SK-N-MC (cell line): ENCODE measurements at regions not wholly inside any gene's neighbourhood (a gene's known extent, or its start where the extent isn't known, plus 50 kb on each side); places are given as distances from the start of the nearest gene placed in this dataset.

Source experiments
- DNase-seq: peaks from one replicate; pipeline ENCODE4 v3.0.0-alpha.2; 2011; ENCODE audit warnings: low read depth, low spot score
- H3K27ac ChIP-seq: fragments of 200-600 bp; sonication (generic); 2 replicates; pipeline ENCODE4 v1.5.1; 2016; ENCODE audit warnings: mixed run types
- H3K36me3 ChIP-seq: fragments of 200-600 bp; sonication (generic); 2 replicates; pipeline ENCODE4 v1.6.1; 2017; ENCODE audit warnings: antibody characterized with exemption, low read length, mixed read lengths; ENCODE audit not compliant: insufficient read depth
- H3K4me3 ChIP-seq: fragments of 200-600 bp; sonication (generic); 2 replicates; pipeline ENCODE4 v1.5.1; 2016
- H3K9ac ChIP-seq: fragments of 200-600 bp; sonication (generic); 2 replicates; pipeline ENCODE4 v1.8.0; 2017; ENCODE audit warnings: mixed run types, mixed read lengths; ENCODE audit not compliant: insufficient read length
- H3K9me3 ChIP-seq: fragments of 200-600 bp; sonication (generic); 2 replicates; pipeline ENCODE4 v1.6.1; 2017; ENCODE audit warnings: low read depth, mild to moderate bottlenecking, antibody characterized with exemption, low read length, moderate library complexity, mixed read lengths
- EZH2 ChIP-seq: fragments of 200-600 bp; sonication (generic); IDR thresholded peaks from one replicate; pipeline ENCODE4 v1.6.1; 2017; ENCODE audit warnings: antibody characterized with exemption
- FOXP2 ChIP-seq: optimal IDR thresholded peaks from 2 replicates; pipeline ENCODE3; 2011; ENCODE audit warnings: mild to moderate bottlenecking, moderate library complexity; ENCODE audit not compliant: insufficient read depth; ENCODE audit errors: extremely low read length, control extremely low read depth
- POLR2AphosphoS5 ChIP-seq: IDR thresholded peaks from 2 replicates; pipeline ENCODE4 v1.6.1; 2012; ENCODE audit warnings: mild to moderate bottlenecking, low read depth, low read length, borderline replicate concordance

GRCh38 chr18:76131738-76132137 lies 363.3 kb downstream of the ZNF516 start:
- Histone ChIP-seq H3K36me3 (no peaks in the 10 kb centered on the region), H3K9ac (no peak overlapping the region), H3K27ac (no peak overlapping the region), H3K4me3 (no peak overlapping the region), H3K9me3 (no peaks in the 10 kb centered on the region)
- no peak for DNase-seq
- TF ChIP-seq EZH2, result no peak

GRCh38 chr18:76130845-76131244 lies 364.2 kb downstream of the ZNF516 start:
- H3K9me3 ChIP-seq, result no peaks in the 10 kb centered on the region
- H3K4me3 ChIP-seq, result no peak overlapping the region
- no peaks in the 10 kb centered on the region for H3K36me3 ChIP-seq
- TF ChIP-seq POLR2AphosphoS5 (no peak), FOXP2 (no peak), EZH2 (no peak)
- no peak overlapping the region for H3K9ac ChIP-seq
- no peak overlapping the region for H3K27ac ChIP-seq
- DNase-seq, result no peak

GRCh38 chr18:76126327-76126726 lies 368.7 kb downstream of the ZNF516 start:
- DNase-seq, result no peak

GRCh38 chr18:76121011-76121410 lies 374.0 kb downstream of the ZNF516 start:
- Histone ChIP-seq H3K9ac (no peak overlapping the region), H3K9me3 (no peaks in the 10 kb centered on the region), H3K4me3 (no peak overlapping the region), H3K36me3 (no peaks in the 10 kb centered on the region), H3K27ac (no peak overlapping the region)
- DNase-seq, result no peak
- TF ChIP-seq POLR2AphosphoS5, result no peak
- TF ChIP-seq EZH2, result no peak
- no peak for TF ChIP-seq FOXP2

More at GRCh38 chr18:76126327-76126726, 368.7 kb downstream of the ZNF516 start:
- Histone ChIP-seq H3K36me3 (no peaks in the 10 kb centered on the region), H3K9ac (no peak overlapping the region), H3K9me3 (no peaks in the 10 kb centered on the region), H3K27ac (no peak overlapping the region), H3K4me3 (no peak overlapping the region)
- TF ChIP-seq EZH2 (no peak), POLR2AphosphoS5 (no peak), FOXP2 (no peak)

DNA sequence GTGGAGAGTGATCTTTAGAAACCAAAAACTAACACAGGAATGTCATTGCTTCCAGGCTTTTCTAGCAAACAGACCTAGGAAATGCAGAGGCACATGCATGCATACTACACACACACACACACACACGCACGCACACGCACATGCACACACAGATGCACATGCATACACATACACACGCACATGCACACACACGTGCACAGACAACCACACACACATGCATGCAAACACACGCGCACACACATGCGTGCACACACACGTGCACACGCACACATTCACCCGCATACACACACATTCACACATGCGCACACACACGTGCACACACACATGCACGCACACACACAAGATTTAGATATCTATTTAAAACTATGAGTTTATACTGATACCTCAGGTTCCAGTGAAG lies 379.5 kb downstream of the ZNF516 start:
- DNase-seq, result no peak
- Histone ChIP-seq H3K4me3 (no peak overlapping the region), H3K36me3 (no peaks in the 10 kb centered on the region), H3K9me3 (no peaks in the 10 kb centered on the region), H3K9ac (no peak overlapping the region), H3K27ac (no peak overlapping the region)
- TF ChIP-seq FOXP2 (no peak), POLR2AphosphoS5 (no peak), EZH2 (no peak)

DNA sequence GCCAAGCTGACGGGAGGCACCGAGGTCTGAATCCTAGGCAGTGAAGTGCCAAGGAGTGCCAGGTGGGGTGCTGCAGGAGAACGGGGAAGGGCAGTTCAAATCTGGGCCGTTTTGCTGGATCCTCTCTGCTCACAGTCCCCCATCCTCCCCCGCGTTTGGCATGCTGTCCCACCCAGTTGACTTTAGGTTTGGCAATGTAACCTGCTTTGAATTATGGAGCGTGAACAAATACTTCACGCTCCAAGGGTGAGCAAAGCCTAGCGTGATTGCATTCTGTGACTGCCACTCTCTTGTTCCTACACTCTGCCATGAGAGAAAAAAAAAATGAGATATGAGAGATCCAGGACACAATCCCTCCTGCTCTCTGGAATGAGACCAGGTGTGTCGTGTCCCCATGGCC lies 381.9 kb downstream of the ZNF516 start:
- TF ChIP-seq POLR2AphosphoS5 (no peak), EZH2 (no peak), FOXP2 (no peak)
- H3K36me3 ChIP-seq, result no peaks in the 10 kb centered on the region
- H3K9ac ChIP-seq, result no peak overlapping the region
- H3K9me3 ChIP-seq, result no peaks in the 10 kb centered on the region
- no peak overlapping the region for H3K4me3 ChIP-seq
- no peak overlapping the region for H3K27ac ChIP-seq
- no peak for DNase-seq

- no peak for TF ChIP-seq FOXP2
- no peak for TF ChIP-seq EZH2
- no peak for TF ChIP-seq POLR2AphosphoS5
- Histone ChIP-seq H3K27ac (no peak overlapping the region), H3K36me3 (no peaks in the 10 kb centered on the region), H3K4me3 (no peak overlapping the region), H3K9ac (no peak overlapping the region), H3K9me3 (no peaks in the 10 kb centered on the region)
- DNase-seq, result no peak
Observed at GRCh38 chr18:76102626-76103025, 392.4 kb downstream of the ZNF516 start.

GRCh38 chr18:76102156-76102555 lies 392.9 kb downstream of the ZNF516 start:
- H3K9ac ChIP-seq, result no peak overlapping the region

DNA sequence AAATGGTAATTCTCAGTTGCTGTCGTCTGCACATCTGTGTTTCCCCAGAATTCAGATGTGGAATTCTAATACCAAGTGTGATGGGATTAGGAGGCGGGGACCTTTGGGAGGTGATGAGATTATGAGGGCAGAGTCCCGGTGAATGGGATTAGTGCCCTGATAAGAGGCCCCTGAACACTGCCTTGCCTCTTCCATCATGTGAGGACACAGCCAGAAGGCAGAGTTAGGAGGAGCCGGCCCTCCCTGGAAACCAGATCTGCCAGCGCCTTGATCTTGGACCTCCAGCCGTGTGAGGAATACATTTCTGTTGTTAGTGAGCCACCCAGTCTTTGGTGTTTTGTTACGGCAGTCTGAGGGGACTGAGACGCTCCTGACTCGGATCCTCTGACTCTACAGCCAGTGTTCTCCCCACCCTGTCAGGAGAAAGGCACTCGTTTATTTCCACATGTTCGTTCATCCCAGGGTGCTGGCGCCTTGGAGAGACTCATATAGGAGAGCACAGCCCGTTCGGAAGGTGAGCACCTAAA lies 395.0 kb downstream of the ZNF516 start:
- TF ChIP-seq POLR2AphosphoS5, result no peak
- TF ChIP-seq EZH2, result no peak
- no peak for TF ChIP-seq FOXP2
- no peak for DNase-seq

More at GRCh38 chr18:76102156-76102555, 392.9 kb downstream of the ZNF516 start:
- no peaks in the 10 kb centered on the region for H3K36me3 ChIP-seq
- no peak overlapping the region for H3K4me3 ChIP-seq
- TF ChIP-seq EZH2, result no peak
- no peak for TF ChIP-seq FOXP2
- no peak for TF ChIP-seq POLR2AphosphoS5
- DNase-seq, result no peak
- no peak overlapping the region for H3K27ac ChIP-seq
- no peaks in the 10 kb centered on the region for H3K9me3 ChIP-seq

More for the DNA sequence above, 395.0 kb downstream of the ZNF516 start:
- H3K36me3 ChIP-seq, result no peaks in the 10 kb centered on the region
- H3K9me3 ChIP-seq, result no peaks in the 10 kb centered on the region
- no peak overlapping the region for H3K4me3 ChIP-seq
- no peak overlapping the region for H3K27ac ChIP-seq
- no peak overlapping the region for H3K9ac ChIP-seq
